Endothelial cell of umbilical vein (primary cell): ENCODE measurements at regions not wholly inside any gene's neighbourhood (a gene's known extent, or its start where the extent isn't known, plus 50 kb on each side); places are given as distances from the start of the nearest gene placed in this dataset.

Experiments
- BruUV-seq: library from RNA; stranded (reverse); fragments of 400-500 nt; replicated peaks from 2 replicates; lab custom pipeline; 2021; lab: Mats Ljungman, UMichigan
- CTCF ChIA-PET: fragments of 300-600, 350-600 bp; sonication (Branson Sonifier 250); formaldehyde crosslinking; loops from one replicate; lab custom pipeline; 2021; ENCODE audit warnings: antibody characterized with exemption, inconsistent platforms; lab: Charles Lee
- POLR2A ChIA-PET: fragments of 300-600, 350-600 bp; sonication (Branson Sonifier 250); formaldehyde crosslinking; loops from one replicate; lab custom pipeline; 2021; ENCODE audit warnings: antibody characterized with exemption, inconsistent platforms; lab: Charles Lee
- DNase-seq: peaks from one replicate; pipeline ENCODE4 v3.0.0-alpha.2; 2011; ENCODE audit warnings: low read depth, low spot score
- FAIRE-seq: peaks from 2 replicates; lab custom pipeline; 2011; peaks lifted over from hg19 to GRCh38; lab: Jason Lieb, UNC
- H2AFZ ChIP-seq: 2 replicates; pipeline ENCODE4 v1.6.0; 2012; ENCODE audit warnings: low read depth, low read length, control low read depth, inconsistent platforms
- H3K27ac ChIP-seq: 2 replicates; pipeline ENCODE4 v1.5.1; 2011; ENCODE audit warnings: low read depth, mild to moderate bottlenecking, control low read depth, low read length, moderate library complexity; ENCODE audit not compliant: insufficient read depth
- H3K27me3 ChIP-seq, 2 experiments: 2 replicates each; pipeline versions ENCODE4 v1.6.0 to v1.6.1; 2011; ENCODE audit warnings: low read length in 2 of 2, mixed read lengths in 1 of 2; ENCODE audit not compliant: control insufficient read depth in 2 of 2, insufficient read depth in 2 of 2
- H3K36me3 ChIP-seq, 2 experiments: 2 replicates in 1 of 2; 3 replicates in 1 of 2; pipeline ENCODE4 v1.5.1; 2011; ENCODE audit warnings: low read length in 2 of 2, mild to moderate bottlenecking in 1 of 2, moderate library complexity in 1 of 2; ENCODE audit not compliant: control insufficient read depth in 2 of 2, insufficient read depth in 2 of 2; ENCODE audit errors: extremely low read depth in 1 of 2
- H3K4me1 ChIP-seq: 3 replicates; pipeline ENCODE4 v1.5.1; 2011; ENCODE audit warnings: mild to moderate bottlenecking, low read length; ENCODE audit not compliant: control insufficient read depth, insufficient read depth; ENCODE audit errors: extremely low read depth
- H3K4me2 ChIP-seq: 2 replicates; pipeline ENCODE4 v1.6.1; 2011; ENCODE audit warnings: low read length, control low read depth, mixed read lengths; ENCODE audit not compliant: insufficient read depth
- H3K4me3 ChIP-seq, 3 experiments: fragments of 200-600 bp in 1 of 3; sonication (generic), shearing (Covaris generic) in 1 of 3; replicated peaks in 1 of 3; 2 replicates each; pipeline ENCODE4 v1.5.1; 2011 to 2016; ENCODE audit warnings: control low read depth in 3 of 3, low read length in 3 of 3, mild to moderate bottlenecking in 2 of 3, inconsistent platforms in 1 of 3, low read depth in 1 of 3, moderate library complexity in 1 of 3; ENCODE audit not compliant: insufficient read depth in 1 of 3
- H3K79me2 ChIP-seq: 2 replicates; pipeline ENCODE4 v1.6.0; 2012; ENCODE audit warnings: low read length, inconsistent platforms; ENCODE audit not compliant: control insufficient read depth, insufficient read depth
- H3K9ac ChIP-seq: replicated peaks from 2 replicates; pipeline ENCODE3; 2011; ENCODE audit warnings: low read length, control low read depth; ENCODE audit not compliant: insufficient read depth; ENCODE audit errors: extremely low read depth
- H3K9me1 ChIP-seq: replicated peaks from 3 replicates; pipeline ENCODE4 v1.6.0; 2011; ENCODE audit warnings: mild to moderate bottlenecking, low read length; ENCODE audit not compliant: control insufficient read depth, insufficient read depth; ENCODE audit errors: extremely low read depth
- H3K9me3 ChIP-seq: replicated peaks from 2 replicates; pipeline ENCODE4 v1.5.1; 2012; ENCODE audit warnings: low read length, inconsistent platforms; ENCODE audit not compliant: control insufficient read depth, insufficient read depth
- H4K20me1 ChIP-seq: replicated peaks from 2 replicates; pipeline ENCODE3; 2011; ENCODE audit warnings: mild to moderate bottlenecking, low read length; ENCODE audit not compliant: control insufficient read depth, insufficient read depth; ENCODE audit errors: extremely low read depth
- EZH2 ChIP-seq: IDR thresholded peaks from 2 replicates; pipeline ENCODE4 v1.6.1; 2012; ENCODE audit warnings: borderline replicate concordance, low read depth, mild to moderate bottlenecking, moderate library complexity, low read length, inconsistent platforms; ENCODE audit not compliant: severe bottlenecking
- FOS ChIP-seq: IDR thresholded peaks from 2 replicates; pipeline ENCODE4 v1.6.1; 2011; ENCODE audit warnings: mild to moderate bottlenecking, low read length, moderate library complexity, borderline replicate concordance; ENCODE audit not compliant: insufficient read depth
- GATA2 ChIP-seq: IDR thresholded peaks from 2 replicates; pipeline ENCODE4 v1.7.0; 2011; ENCODE audit warnings: low read depth, mild to moderate bottlenecking, moderate library complexity, mixed read lengths, low read length; ENCODE audit not compliant: insufficient read length, insufficient read depth
- JUN ChIP-seq: IDR thresholded peaks from 2 replicates; pipeline ENCODE4 v1.6.1; 2011; ENCODE audit warnings: borderline replicate concordance, low read depth; ENCODE audit not compliant: insufficient read length, insufficient read depth
- MYC ChIP-seq: IDR thresholded peaks from one replicate; pipeline ENCODE4 v1.6.1; 2011; ENCODE audit warnings: mild to moderate bottlenecking, low read depth, low read length
- POLR2A ChIP-seq: IDR thresholded peaks from 2 replicates; pipeline ENCODE4 v1.6.1; 2012; ENCODE audit warnings: low read depth, mild to moderate bottlenecking, control low read depth, low read length
- POLR2AphosphoS5 ChIP-seq: IDR thresholded peaks from 2 replicates; pipeline ENCODE4 v1.6.1; 2012; ENCODE audit warnings: low read depth, mild to moderate bottlenecking, control low read depth, low read length, moderate library complexity; ENCODE audit not compliant: insufficient read depth
- dilution Hi-C: fragments of 300-500 bp; cut with MboI; formaldehyde crosslinking; loops from one replicate; pipeline ENCODE4 v1.15.0; 2019; ENCODE audit warnings: low sequenced_read_pairs; ENCODE audit not compliant: extremely low pct_ligation_motif_present
- intact Hi-C: fragments of 100-400 bp; cut with micrococcal nuclease; formaldehyde crosslinking; loops from one replicate; pipeline ENCODE4 v1.10.0; 2022
- TF ChIP-seq, protein P1 (sequence below): IDR thresholded peaks from 2 replicates; pipeline ENCODE4 v1.6.1; 2011; ENCODE audit not compliant: insufficient read depth, insufficient read length
- TF ChIP-seq, protein P2 (sequence below), 2 donors: IDR thresholded peaks; 1 replicate in 1 of 2; 2 replicates in 1 of 2; pipeline ENCODE4 v1.5.1; 2011; ENCODE audit warnings: low read length in 2 of 2, mild to moderate bottlenecking in 2 of 2, moderate library complexity in 2 of 2, control low read depth in 1 of 2, inconsistent platforms in 1 of 2, low read depth in 1 of 2; ENCODE audit not compliant: insufficient read depth in 1 of 2; ENCODE audit errors: extremely low read depth in 1 of 2

DNA sequence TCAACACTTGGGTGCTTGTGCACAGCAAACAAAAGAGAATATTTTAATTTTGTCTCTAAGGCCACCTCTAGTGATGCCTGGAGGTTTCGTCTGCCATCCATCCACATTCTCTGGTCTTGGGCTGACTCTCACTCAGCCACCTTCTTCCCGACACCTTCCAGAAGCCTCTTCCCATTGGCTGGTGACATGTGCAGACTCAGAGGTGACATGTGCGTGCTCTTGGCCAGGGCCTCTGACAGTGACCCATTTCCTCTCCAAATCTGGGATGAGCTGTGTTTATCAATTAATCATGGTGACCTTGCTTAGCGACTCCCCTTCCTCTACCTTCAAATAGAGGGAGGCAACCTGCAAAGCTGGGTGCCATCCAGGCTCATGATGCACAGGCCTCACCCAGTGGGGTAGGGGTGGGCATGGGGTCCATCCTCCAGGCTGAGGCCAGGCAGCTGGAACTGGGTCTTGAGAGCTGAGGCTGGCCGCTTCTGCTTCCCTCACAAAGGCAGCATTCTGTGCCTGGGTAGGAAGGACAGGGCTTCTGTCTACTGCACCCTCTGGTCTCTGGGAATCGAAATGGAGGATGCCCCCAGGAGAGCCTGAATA lies 91.8 kb downstream of the DHCR7 start:
- ChIA-PET POLR2A (no interaction called here), CTCF (no interaction called here)
- H3K9me3 ChIP-seq, result no peaks in the 10 kb centered on the region
- H4K20me1 ChIP-seq, result no peaks in the 10 kb centered on the region
- intact Hi-C loops, result no loop called here
- FAIRE-seq (no peak), DNase-seq (no peak)
- no TSS peak for BruUV-seq
- H3K79me2 ChIP-seq, result no peaks in the 10 kb centered on the region
- no peak overlapping the region for H3K4me3 ChIP-seq
- no peak overlapping the region for H3K9ac ChIP-seq
- no peaks in the 10 kb centered on the region for H3K36me3 ChIP-seq
- no peak for TF ChIP-seq MYC
- TF ChIP-seq GATA2, result no peak
- TF ChIP-seq, protein P1, sequence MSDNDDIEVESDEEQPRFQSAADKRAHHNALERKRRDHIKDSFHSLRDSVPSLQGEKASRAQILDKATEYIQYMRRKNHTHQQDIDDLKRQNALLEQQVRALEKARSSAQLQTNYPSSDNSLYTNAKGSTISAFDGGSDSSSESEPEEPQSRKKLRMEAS, result no peak
- TF ChIP-seq, protein P2, sequence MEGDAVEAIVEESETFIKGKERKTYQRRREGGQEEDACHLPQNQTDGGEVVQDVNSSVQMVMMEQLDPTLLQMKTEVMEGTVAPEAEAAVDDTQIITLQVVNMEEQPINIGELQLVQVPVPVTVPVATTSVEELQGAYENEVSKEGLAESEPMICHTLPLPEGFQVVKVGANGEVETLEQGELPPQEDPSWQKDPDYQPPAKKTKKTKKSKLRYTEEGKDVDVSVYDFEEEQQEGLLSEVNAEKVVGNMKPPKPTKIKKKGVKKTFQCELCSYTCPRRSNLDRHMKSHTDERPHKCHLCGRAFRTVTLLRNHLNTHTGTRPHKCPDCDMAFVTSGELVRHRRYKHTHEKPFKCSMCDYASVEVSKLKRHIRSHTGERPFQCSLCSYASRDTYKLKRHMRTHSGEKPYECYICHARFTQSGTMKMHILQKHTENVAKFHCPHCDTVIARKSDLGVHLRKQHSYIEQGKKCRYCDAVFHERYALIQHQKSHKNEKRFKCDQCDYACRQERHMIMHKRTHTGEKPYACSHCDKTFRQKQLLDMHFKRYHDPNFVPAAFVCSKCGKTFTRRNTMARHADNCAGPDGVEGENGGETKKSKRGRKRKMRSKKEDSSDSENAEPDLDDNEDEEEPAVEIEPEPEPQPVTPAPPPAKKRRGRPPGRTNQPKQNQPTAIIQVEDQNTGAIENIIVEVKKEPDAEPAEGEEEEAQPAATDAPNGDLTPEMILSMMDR (IDR thresholded peaks at IDR 0.05; ENCODE audit: extremely low read depth in 1 of 2, insufficient read depth in 1 of 2, low read depth in 1 of 2, low read length in 2 of 2), result no peak
- TF ChIP-seq EZH2, result no peak
- no peak for TF ChIP-seq JUN
- TF ChIP-seq POLR2A, result no peak
- no peak for TF ChIP-seq POLR2AphosphoS5
- no peak for TF ChIP-seq FOS
- no peaks in the 10 kb centered on the region for H3K4me1 ChIP-seq
- H3K9me1 ChIP-seq, result no peaks in the 10 kb centered on the region
- no peaks in the 10 kb centered on the region for H3K27me3 ChIP-seq
- dilution Hi-C loops, result no loop called here
- no peak overlapping the region for H3K27ac ChIP-seq
- H3K4me2 ChIP-seq, result no peak overlapping the region
- H2AFZ ChIP-seq, result no peak overlapping the region
